Type B pancreatic cell (in vitro differentiated cells): ENCODE measurements at regions not wholly inside any gene's neighbourhood (a gene's known extent, or its start where the extent isn't known, plus 50 kb on each side); places are given as distances from the start of the nearest gene placed in this dataset.
"Not testable (repeated sequence)": the region's sequence is repeated elsewhere in the genome, so short reads cannot be mapped to it uniquely, and the experiment has no call there.

Experiments used
- DNase-seq: peaks from one replicate; pipeline ENCODE4 v3.0.0; 2021; ENCODE audit warnings: mixed read lengths; ENCODE audit not compliant: unreplicated experiment; ENCODE audit errors: extremely low spot score
- H3K27ac Mint-ChIP-seq: 2 replicates; pipeline ENCODE4 v1.8.0; 2021; ENCODE audit warnings: mild to moderate bottlenecking, mixed read lengths
- H3K27me3 Mint-ChIP-seq: 2 replicates; pipeline ENCODE4 v1.8.0; 2021; ENCODE audit warnings: mixed read lengths
- H3K36me3 Mint-ChIP-seq: 2 replicates; pipeline ENCODE4 v1.8.0; 2021; ENCODE audit warnings: mixed read lengths
- H3K4me1 Mint-ChIP-seq: one replicate; pipeline ENCODE4 v1.8.0; 2021; ENCODE audit warnings: mixed read lengths; ENCODE audit not compliant: unreplicated experiment
- H3K4me3 Mint-ChIP-seq: 2 replicates; pipeline ENCODE4 v1.8.0; 2021; ENCODE audit warnings: mild to moderate bottlenecking, mixed read lengths
- H3K9me3 Mint-ChIP-seq: 2 replicates; pipeline ENCODE4 v1.8.0; 2021; ENCODE audit warnings: mixed read lengths
- TF ChIP-seq, protein P1 (sequence below): fragments of 200-600 bp; sonication (generic); conservative IDR thresholded peaks from 2 replicates; pipeline ENCODE4 v1.5.0; 2021; ENCODE audit warnings: antibody characterized with exemption, mild to moderate bottlenecking

DNA sequence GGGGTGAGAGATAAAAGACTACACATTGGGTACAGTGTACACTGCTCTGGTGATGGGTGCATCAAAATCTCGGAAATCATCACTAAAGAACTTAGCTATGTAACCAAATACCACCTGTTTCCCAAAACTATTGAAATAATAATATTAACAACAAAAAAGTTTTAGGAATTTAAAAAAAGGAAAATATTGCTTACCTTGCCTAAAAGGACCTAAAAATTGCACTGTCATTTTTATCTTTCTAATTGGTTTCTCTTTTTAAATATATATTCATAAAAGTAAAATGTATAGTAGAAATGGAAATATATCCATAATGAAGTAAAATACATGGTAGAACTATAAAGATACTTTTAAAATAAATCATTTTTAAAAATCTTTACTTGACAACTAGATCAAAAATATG lies 719.3 kb upstream of the RGS18 start:
- H3K36me3 Mint-ChIP-seq, result no peaks in the 10 kb centered on the region
- TF ChIP-seq, protein P1, sequence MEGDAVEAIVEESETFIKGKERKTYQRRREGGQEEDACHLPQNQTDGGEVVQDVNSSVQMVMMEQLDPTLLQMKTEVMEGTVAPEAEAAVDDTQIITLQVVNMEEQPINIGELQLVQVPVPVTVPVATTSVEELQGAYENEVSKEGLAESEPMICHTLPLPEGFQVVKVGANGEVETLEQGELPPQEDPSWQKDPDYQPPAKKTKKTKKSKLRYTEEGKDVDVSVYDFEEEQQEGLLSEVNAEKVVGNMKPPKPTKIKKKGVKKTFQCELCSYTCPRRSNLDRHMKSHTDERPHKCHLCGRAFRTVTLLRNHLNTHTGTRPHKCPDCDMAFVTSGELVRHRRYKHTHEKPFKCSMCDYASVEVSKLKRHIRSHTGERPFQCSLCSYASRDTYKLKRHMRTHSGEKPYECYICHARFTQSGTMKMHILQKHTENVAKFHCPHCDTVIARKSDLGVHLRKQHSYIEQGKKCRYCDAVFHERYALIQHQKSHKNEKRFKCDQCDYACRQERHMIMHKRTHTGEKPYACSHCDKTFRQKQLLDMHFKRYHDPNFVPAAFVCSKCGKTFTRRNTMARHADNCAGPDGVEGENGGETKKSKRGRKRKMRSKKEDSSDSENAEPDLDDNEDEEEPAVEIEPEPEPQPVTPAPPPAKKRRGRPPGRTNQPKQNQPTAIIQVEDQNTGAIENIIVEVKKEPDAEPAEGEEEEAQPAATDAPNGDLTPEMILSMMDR, result no peak
- H3K4me3 Mint-ChIP-seq, result no peak overlapping the region
- H3K27ac Mint-ChIP-seq, result no peak overlapping the region
- no peaks in the 10 kb centered on the region for H3K4me1 Mint-ChIP-seq
- no peak for DNase-seq
- no peaks in the 10 kb centered on the region for H3K9me3 Mint-ChIP-seq
- no peaks in the 10 kb centered on the region for H3K27me3 Mint-ChIP-seq

DNA sequence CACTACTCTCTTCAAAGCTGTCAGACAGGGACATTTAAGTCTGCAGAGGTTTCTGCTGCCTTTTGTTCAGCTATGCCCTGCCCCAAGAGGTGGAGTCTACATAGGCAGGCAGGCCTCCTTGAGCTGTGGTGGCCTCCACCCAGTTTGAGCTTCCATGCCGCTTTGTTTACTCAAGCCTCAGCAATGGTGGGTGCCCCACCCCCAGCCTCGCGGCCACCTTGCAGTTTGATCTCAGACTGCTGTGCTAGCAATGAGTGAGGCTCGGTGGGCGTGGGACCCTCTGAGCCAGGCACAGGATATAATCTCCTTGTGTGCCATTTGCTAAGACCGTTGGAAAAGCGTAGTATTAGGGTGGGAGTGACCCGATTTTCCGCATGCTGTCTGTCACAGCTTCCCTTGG lies 710.0 kb upstream of the RGS18 start:
- DNase-seq, H3K4me1 Mint-ChIP-seq, H3K36me3 Mint-ChIP-seq, H3K9me3 Mint-ChIP-seq, H3K4me3 Mint-ChIP-seq, H3K27ac Mint-ChIP-seq, H3K27me3 Mint-ChIP-seq: not testable (repeated sequence)

DNA sequence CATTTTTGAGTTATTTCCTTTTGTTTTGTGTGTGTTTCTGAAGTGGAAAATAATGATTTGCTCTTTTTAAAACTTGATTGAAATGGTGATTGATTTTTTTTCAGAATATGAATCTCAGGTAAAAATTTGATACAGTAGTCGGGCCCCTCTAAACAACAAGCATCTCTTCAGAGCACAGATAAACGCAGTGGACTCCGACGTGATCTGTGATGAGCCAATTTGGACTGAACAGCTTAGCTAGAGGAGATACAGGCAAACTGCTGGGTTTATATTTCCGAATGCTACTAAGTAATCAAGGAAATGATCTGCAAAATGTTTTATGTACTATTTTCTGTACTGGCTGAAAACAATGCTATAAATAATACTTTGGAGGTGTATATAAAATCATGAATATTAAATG lies 705.7 kb upstream of the RGS18 start:
- H3K36me3 Mint-ChIP-seq, result no peaks in the 10 kb centered on the region
- no peaks in the 10 kb centered on the region for H3K9me3 Mint-ChIP-seq
- TF ChIP-seq, protein P1, result no peak
- H3K27me3 Mint-ChIP-seq, result no peaks in the 10 kb centered on the region
- no peak overlapping the region for H3K4me3 Mint-ChIP-seq
- no peak for DNase-seq
- H3K4me1 Mint-ChIP-seq, result no peaks in the 10 kb centered on the region
- no peak overlapping the region for H3K27ac Mint-ChIP-seq

DNA sequence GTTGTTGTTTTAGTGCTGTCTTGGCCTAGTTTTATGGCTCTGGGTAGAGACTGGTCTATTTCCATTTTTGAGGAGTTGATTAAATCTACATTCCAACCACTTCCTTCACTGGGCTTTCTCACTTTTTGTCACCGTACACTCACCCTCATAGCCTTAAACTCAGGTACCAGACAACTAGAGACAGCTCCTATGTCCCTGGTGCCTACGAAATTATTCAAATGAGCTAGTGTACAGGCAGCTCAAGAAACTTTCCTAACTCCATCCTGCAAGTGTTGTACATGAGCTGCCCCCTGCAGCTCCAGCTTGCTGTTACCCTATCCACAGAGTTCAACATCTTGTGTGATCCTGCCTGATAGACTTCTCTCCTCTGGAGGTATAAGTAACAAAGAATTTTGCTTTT lies 704.8 kb upstream of the RGS18 start:
- TF ChIP-seq, protein P1, result no peak
- no peak for DNase-seq
- Mint-ChIP-seq H3K27ac (no peak overlapping the region), H3K27me3 (no peaks in the 10 kb centered on the region), H3K4me3 (no peak overlapping the region), H3K36me3 (no peaks in the 10 kb centered on the region), H3K4me1 (no peaks in the 10 kb centered on the region), H3K9me3 (no peaks in the 10 kb centered on the region)

DNA sequence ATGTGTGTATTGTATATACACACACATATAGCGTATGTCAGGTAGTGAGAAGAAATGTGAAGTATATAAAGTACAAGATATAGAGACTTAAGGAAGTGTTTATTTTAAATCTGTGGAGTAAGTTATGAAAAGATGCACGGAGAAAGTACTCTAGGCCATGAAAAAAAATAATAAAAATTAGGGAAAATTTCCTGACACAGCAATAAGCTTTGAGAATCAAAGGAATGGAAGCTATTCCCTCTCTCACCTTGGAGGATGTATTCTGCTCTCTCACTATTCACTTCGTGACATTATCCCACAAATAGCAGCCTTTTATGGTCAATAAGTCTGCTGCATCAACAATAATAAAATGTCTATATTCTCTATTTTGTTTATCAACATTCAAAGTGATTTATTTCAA lies 700.4 kb upstream of the RGS18 start:
- Mint-ChIP-seq H3K4me3 (no peak overlapping the region), H3K4me1 (no peaks in the 10 kb centered on the region), H3K27me3 (no peaks in the 10 kb centered on the region), H3K9me3 (no peaks in the 10 kb centered on the region), H3K27ac (no peak overlapping the region), H3K36me3 (no peaks in the 10 kb centered on the region)
- no peak for DNase-seq
- TF ChIP-seq, protein P1, result no peak

DNA sequence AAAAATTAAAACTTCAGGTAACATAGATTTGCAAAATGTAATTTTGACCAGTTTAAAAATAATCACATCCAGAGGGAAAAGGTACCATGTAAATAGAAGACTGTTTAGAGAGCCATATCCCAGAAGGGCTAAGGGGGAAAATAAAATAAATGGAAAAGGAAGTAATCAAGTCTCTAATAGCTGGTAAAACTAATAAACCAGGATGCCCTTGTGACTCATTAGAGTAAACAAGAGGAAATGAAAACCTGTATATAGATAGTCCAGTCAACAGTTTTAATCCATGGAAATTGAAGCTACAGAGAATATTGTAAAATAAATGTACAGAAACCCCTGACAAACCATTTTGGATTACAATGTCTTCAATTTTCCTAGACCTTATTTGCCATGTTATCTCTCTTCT lies 698.0 kb upstream of the RGS18 start:
- no peak overlapping the region for H3K27ac Mint-ChIP-seq
- TF ChIP-seq, protein P1, result no peak
- H3K4me1 Mint-ChIP-seq, result no peaks in the 10 kb centered on the region
- no peaks in the 10 kb centered on the region for H3K27me3 Mint-ChIP-seq
- DNase-seq, result no peak
- H3K4me3 Mint-ChIP-seq, result no peak overlapping the region
- no peaks in the 10 kb centered on the region for H3K9me3 Mint-ChIP-seq
- H3K36me3 Mint-ChIP-seq, result no peaks in the 10 kb centered on the region
